Panc1 (cell line): ENCODE measurements at regions not wholly inside any gene's neighbourhood (a gene's known extent, or its start where the extent isn't known, plus 50 kb on each side); places are given as distances from the start of the nearest gene placed in this dataset.

ENCODE experiments used
- ATAC-seq: fragments of 200-7000 bp; cut with Tn5 transposase; 2 replicates; pipeline ENCODE4 v1.9.1; 2020; ENCODE audit warnings: mild to moderate bottlenecking, moderate library complexity
- BruUV-seq: library from RNA; stranded (reverse); fragments of 400-500 nt; replicated peaks from 2 replicates; lab custom pipeline; 2021; lab: Mats Ljungman, UMichigan
- CTCF ChIA-PET: fragments of 300-600 bp; sonication (Branson Sonifier 250); formaldehyde crosslinking; loops from one replicate; lab custom pipeline; 2022; ENCODE audit warnings: antibody characterized with exemption; lab: Charles Lee
- POLR2A ChIA-PET: fragments of 300-600 bp; sonication (Branson Sonifier 250); formaldehyde crosslinking; loops from one replicate; lab custom pipeline; 2022; ENCODE audit warnings: antibody characterized with exemption; lab: Charles Lee
- DNase-seq: peaks from one replicate; pipeline ENCODE4 v3.0.0-alpha.2; 2010; ENCODE audit warnings: low read depth, low spot score
- H3K27ac ChIP-seq: 2 replicates; pipeline ENCODE4 v1.5.1; 2011; ENCODE audit warnings: mild to moderate bottlenecking, low read length, inconsistent platforms
- H3K27me3 ChIP-seq: fragments of 200-500 bp; sonication (Bioruptor generic); 2 replicates; pipeline ENCODE4 v1.6.0; 2014; ENCODE audit warnings: low read length, inconsistent platforms; ENCODE audit not compliant: control insufficient read depth, insufficient read depth
- H3K36me3 ChIP-seq: fragments of 200-500 bp; sonication (Bioruptor generic); 2 replicates; pipeline ENCODE4 v1.5.1; 2014; ENCODE audit warnings: inconsistent platforms, mild to moderate bottlenecking, low read length, moderate library complexity; ENCODE audit not compliant: control insufficient read depth, insufficient read depth
- H3K4me1 ChIP-seq: 2 replicates; pipeline ENCODE4 v1.5.1; 2011; ENCODE audit warnings: inconsistent platforms, mild to moderate bottlenecking, low read length, moderate library complexity; ENCODE audit not compliant: control insufficient read depth, insufficient read depth
- H3K4me3 ChIP-seq, 2 experiments: 2 replicates each; pipeline ENCODE4 v1.5.1; 2011 to 2012; ENCODE audit warnings: low read depth in 2 of 2, low read length in 2 of 2, mild to moderate bottlenecking in 2 of 2, inconsistent platforms in 1 of 2, moderate library complexity in 1 of 2
- H3K9me3 ChIP-seq: fragments of 200-500 bp; sonication (Bioruptor generic); 2 replicates; pipeline ENCODE4 v1.5.1; 2014; ENCODE audit warnings: low read depth, mild to moderate bottlenecking, inconsistent platforms, low read length, moderate library complexity; ENCODE audit not compliant: control insufficient read depth, insufficient read depth
- POLR2AphosphoS5 ChIP-seq: IDR thresholded peaks from 2 replicates; pipeline ENCODE4 v1.6.1; 2012; ENCODE audit warnings: mild to moderate bottlenecking, low read depth, low read length, moderate library complexity
- SIN3A ChIP-seq: IDR thresholded peaks from 2 replicates; pipeline ENCODE4 v1.6.1; 2012; ENCODE audit warnings: low read depth, mild to moderate bottlenecking, low read length, moderate library complexity, borderline replicate concordance; ENCODE audit not compliant: insufficient read depth
- TCF7L2 ChIP-seq: IDR thresholded peaks from 2 replicates; pipeline ENCODE4 v1.6.1; 2011; ENCODE audit warnings: mild to moderate bottlenecking, low read depth, low read length, inconsistent platforms
- in situ Hi-C: cut with HindIII; loops from 2 replicates; pipeline ENCODE4 v1.10.0; 2016; ENCODE audit warnings: low sequenced_read_pairs, low pct_unique_long_range_greater_than_20kb
- intact Hi-C: fragments of 100-400 bp; cut with micrococcal nuclease; formaldehyde crosslinking; loops from one replicate; pipeline ENCODE4 v1.10.0; 2022; ENCODE audit not compliant: unreplicated experiment
- TF ChIP-seq, protein P1 (sequence below), 2 experiments: IDR thresholded peaks; 2 replicates each; pipeline ENCODE4 v1.6.1; 2011 to 2012; ENCODE audit warnings: low read depth in 2 of 2, control low read depth in 1 of 2, low read length in 1 of 2, mild to moderate bottlenecking in 1 of 2, moderate library complexity in 1 of 2; ENCODE audit not compliant: insufficient read depth in 1 of 2
- TF ChIP-seq, protein P2 (sequence below): fragments of 450-650 bp; IDR thresholded peaks from 2 replicates; pipeline ENCODE4 v1.5.1; 2017; ENCODE audit warnings: mild to moderate bottlenecking

DNA sequence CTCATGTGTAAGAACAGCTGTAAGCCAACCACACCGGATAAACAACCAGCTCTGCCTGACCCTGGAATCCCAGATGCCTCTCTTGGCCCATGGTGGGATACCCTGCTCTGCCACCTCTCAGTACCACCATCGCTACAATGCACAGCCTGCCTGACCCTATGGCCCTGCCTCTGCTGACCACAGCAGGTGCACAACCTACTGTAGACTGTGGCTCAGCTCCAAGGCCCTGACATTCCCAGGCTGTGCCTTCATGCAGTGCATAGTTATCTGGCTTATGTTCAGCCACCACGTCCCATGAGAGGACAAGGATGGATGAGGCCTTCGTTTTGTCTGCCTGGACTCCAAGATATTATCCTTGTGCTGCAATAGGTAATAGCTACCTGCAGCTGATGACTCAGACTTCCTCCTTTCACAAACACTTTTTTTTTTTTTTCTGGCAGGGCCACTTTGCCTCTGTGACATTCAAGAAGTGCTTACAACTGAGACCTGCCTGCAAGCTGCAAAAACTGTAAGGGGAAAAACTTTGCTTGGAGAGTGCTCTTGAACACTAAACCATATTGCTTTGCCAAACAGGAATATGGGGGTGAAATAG, 177.7 kb downstream of the URB2 start:
- ChIA-PET CTCF (no interaction called here), POLR2A (no interaction called here)
- Histone ChIP-seq H3K36me3 (no peaks in the 10 kb centered on the region), H3K27ac (no peak overlapping the region), H3K27me3 (no peaks in the 10 kb centered on the region), H3K4me3 (no peak overlapping the region), H3K9me3 (no peaks in the 10 kb centered on the region), H3K4me1 (no peaks in the 10 kb centered on the region)
- no TSS peak for BruUV-seq
- intact Hi-C loops (no loop called here), in situ Hi-C loops (no loop called here)
- TF ChIP-seq POLR2AphosphoS5 = no peak
- TF ChIP-seq SIN3A = no peak
- TF ChIP-seq, protein P1, sequence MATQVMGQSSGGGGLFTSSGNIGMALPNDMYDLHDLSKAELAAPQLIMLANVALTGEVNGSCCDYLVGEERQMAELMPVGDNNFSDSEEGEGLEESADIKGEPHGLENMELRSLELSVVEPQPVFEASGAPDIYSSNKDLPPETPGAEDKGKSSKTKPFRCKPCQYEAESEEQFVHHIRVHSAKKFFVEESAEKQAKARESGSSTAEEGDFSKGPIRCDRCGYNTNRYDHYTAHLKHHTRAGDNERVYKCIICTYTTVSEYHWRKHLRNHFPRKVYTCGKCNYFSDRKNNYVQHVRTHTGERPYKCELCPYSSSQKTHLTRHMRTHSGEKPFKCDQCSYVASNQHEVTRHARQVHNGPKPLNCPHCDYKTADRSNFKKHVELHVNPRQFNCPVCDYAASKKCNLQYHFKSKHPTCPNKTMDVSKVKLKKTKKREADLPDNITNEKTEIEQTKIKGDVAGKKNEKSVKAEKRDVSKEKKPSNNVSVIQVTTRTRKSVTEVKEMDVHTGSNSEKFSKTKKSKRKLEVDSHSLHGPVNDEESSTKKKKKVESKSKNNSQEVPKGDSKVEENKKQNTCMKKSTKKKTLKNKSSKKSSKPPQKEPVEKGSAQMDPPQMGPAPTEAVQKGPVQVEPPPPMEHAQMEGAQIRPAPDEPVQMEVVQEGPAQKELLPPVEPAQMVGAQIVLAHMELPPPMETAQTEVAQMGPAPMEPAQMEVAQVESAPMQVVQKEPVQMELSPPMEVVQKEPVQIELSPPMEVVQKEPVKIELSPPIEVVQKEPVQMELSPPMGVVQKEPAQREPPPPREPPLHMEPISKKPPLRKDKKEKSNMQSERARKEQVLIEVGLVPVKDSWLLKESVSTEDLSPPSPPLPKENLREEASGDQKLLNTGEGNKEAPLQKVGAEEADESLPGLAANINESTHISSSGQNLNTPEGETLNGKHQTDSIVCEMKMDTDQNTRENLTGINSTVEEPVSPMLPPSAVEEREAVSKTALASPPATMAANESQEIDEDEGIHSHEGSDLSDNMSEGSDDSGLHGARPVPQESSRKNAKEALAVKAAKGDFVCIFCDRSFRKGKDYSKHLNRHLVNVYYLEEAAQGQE (IDR thresholded peaks at IDR 0.05; ENCODE audit: insufficient read depth in 1 of 2, low read depth in 2 of 2, low read length in 1 of 2) = no peak
- TF ChIP-seq, protein P2, sequence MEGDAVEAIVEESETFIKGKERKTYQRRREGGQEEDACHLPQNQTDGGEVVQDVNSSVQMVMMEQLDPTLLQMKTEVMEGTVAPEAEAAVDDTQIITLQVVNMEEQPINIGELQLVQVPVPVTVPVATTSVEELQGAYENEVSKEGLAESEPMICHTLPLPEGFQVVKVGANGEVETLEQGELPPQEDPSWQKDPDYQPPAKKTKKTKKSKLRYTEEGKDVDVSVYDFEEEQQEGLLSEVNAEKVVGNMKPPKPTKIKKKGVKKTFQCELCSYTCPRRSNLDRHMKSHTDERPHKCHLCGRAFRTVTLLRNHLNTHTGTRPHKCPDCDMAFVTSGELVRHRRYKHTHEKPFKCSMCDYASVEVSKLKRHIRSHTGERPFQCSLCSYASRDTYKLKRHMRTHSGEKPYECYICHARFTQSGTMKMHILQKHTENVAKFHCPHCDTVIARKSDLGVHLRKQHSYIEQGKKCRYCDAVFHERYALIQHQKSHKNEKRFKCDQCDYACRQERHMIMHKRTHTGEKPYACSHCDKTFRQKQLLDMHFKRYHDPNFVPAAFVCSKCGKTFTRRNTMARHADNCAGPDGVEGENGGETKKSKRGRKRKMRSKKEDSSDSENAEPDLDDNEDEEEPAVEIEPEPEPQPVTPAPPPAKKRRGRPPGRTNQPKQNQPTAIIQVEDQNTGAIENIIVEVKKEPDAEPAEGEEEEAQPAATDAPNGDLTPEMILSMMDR = no peak
- no peak for TF ChIP-seq TCF7L2
- no peak for ATAC-seq
- no peak for DNase-seq

DNA sequence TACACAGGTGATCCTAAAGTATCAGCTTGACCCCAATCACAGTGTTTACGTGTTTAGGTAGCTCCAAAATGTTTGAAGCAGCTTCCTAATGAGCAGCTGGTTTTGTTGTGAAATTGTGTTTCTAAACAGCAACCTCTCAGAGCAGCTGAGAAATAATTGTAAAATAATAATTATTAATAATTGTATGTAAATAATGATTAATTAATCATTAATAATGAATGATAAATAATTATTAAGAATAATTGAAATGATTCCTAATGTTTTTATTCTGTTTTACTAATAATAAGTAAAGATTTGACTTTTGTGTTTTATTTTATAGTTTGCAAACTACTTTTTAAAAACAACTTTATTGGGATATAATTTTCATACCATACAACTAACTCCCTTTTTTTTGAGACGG, 182.2 kb downstream of the URB2 start:
- H3K4me1 ChIP-seq = no peaks in the 10 kb centered on the region
- H3K36me3 ChIP-seq = no peaks in the 10 kb centered on the region
- no peak overlapping the region for H3K4me3 ChIP-seq
- CTCF ChIA-PET = no interaction called here
- intact Hi-C loops = no loop called here
- TF ChIP-seq SIN3A = no peak
- TF ChIP-seq POLR2AphosphoS5 = no peak
- TF ChIP-seq TCF7L2 = no peak
- TF ChIP-seq, protein P1 (IDR thresholded peaks at IDR 0.05; ENCODE audit: insufficient read depth in 1 of 2, low read depth in 2 of 2, low read length in 1 of 2) = no peak
- TF ChIP-seq, protein P2 = no peak
- no peaks in the 10 kb centered on the region for H3K27me3 ChIP-seq
- in situ Hi-C loops = no loop called here
- no peak for ATAC-seq
- DNase-seq = no peak
- no peaks in the 10 kb centered on the region for H3K9me3 ChIP-seq
- no peak overlapping the region for H3K27ac ChIP-seq
- BruUV-seq = no TSS peak
- POLR2A ChIA-PET = no interaction called here
